H9 (cell line): ENCODE measurements at regions not wholly inside any gene's neighbourhood (a gene's known extent, or its start where the extent isn't known, plus 50 kb on each side); places are given as distances from the start of the nearest gene placed in this dataset.

Experiments
- DNase-seq: peaks from one replicate; pipeline ENCODE4 v3.0.0-alpha.2; 2017
- H2AFZ ChIP-seq: one replicate; pipeline ENCODE4 v1.6.1; 2013; ENCODE audit warnings: mild to moderate bottlenecking, low read length, control low read depth, moderate library complexity
- H2AK5ac ChIP-seq: 2 replicates; pipeline ENCODE4 v1.6.1; 2013; ENCODE audit warnings: low read length, control low read depth, mixed read lengths; ENCODE audit not compliant: insufficient read length
- H2BK120ac ChIP-seq: one replicate; pipeline ENCODE4 v1.6.1; 2013; ENCODE audit warnings: low read depth, mild to moderate bottlenecking, low read length, control low read depth, inconsistent platforms; ENCODE audit not compliant: poor library complexity, severe bottlenecking
- H2BK12ac ChIP-seq: 2 replicates; pipeline ENCODE4 v1.6.1; 2013; ENCODE audit warnings: low read length, control low read depth, mixed read lengths, low read depth; ENCODE audit not compliant: insufficient read length
- H2BK15ac ChIP-seq: 2 replicates; pipeline ENCODE4 v1.6.1; 2013; ENCODE audit warnings: low read depth, low read length, control low read depth
- H2BK20ac ChIP-seq: one replicate; pipeline ENCODE4 v1.6.1; 2013; ENCODE audit warnings: low read depth, mild to moderate bottlenecking, low read length, control low read depth, inconsistent platforms; ENCODE audit not compliant: poor library complexity, severe bottlenecking
- H2BK5ac ChIP-seq: 2 replicates; pipeline ENCODE4 v1.6.1; 2013; ENCODE audit warnings: low read length, control low read depth, mixed read lengths; ENCODE audit not compliant: insufficient read length
- H3K14ac ChIP-seq: 2 replicates; pipeline ENCODE4 v1.6.1; 2013; ENCODE audit warnings: low read length, control low read depth; ENCODE audit not compliant: insufficient read depth
- H3K18ac ChIP-seq: 2 replicates; pipeline ENCODE4 v1.6.1; 2013; ENCODE audit warnings: low read depth, mild to moderate bottlenecking, mixed read lengths, low read length, control low read depth; ENCODE audit not compliant: insufficient read length
- H3K23ac ChIP-seq: 2 replicates; pipeline ENCODE4 v1.6.1; 2013; ENCODE audit warnings: low read length, control low read depth, mixed read lengths, low read depth; ENCODE audit not compliant: insufficient read length
- H3K23me2 ChIP-seq: 2 replicates; pipeline ENCODE4 v1.6.1; 2013; ENCODE audit warnings: low read depth, mild to moderate bottlenecking, mixed read lengths, low read length, control low read depth; ENCODE audit not compliant: insufficient read length, poor library complexity, severe bottlenecking
- H3K27ac ChIP-seq: 2 replicates; pipeline ENCODE4 v1.5.1; 2013; ENCODE audit warnings: low read length, control low read depth, mixed read lengths, low read depth; ENCODE audit not compliant: insufficient read length
- H3K27me3 ChIP-seq: 2 replicates; pipeline ENCODE4 v1.6.1; 2013; ENCODE audit warnings: low read length, control low read depth, inconsistent platforms; ENCODE audit not compliant: insufficient read depth
- H3K4ac ChIP-seq: 2 replicates; pipeline ENCODE4 v1.6.1; 2013; ENCODE audit warnings: low read depth, mild to moderate bottlenecking, control low read depth, inconsistent platforms, low read length, moderate library complexity
- H3K4me1 ChIP-seq: 2 replicates; pipeline ENCODE4 v1.6.1; 2013; ENCODE audit warnings: low read length, control low read depth, inconsistent platforms; ENCODE audit not compliant: insufficient read depth
- H3K4me2 ChIP-seq: 2 replicates; pipeline ENCODE4 v1.6.1; 2013; ENCODE audit warnings: low read length, control low read depth, mixed read lengths; ENCODE audit not compliant: insufficient read length, insufficient read depth
- H3K56ac ChIP-seq: 2 replicates; pipeline ENCODE4 v1.6.1; 2013; ENCODE audit warnings: low read depth, mild to moderate bottlenecking, mixed read lengths, low read length, control low read depth; ENCODE audit not compliant: insufficient read length
- H3K79me1 ChIP-seq: 2 replicates; pipeline ENCODE4 v1.6.1; 2013; ENCODE audit warnings: low read depth, mild to moderate bottlenecking, moderate library complexity, low read length, control low read depth, inconsistent platforms; ENCODE audit not compliant: insufficient read depth, poor library complexity, severe bottlenecking
- H3K79me2 ChIP-seq: 2 replicates; pipeline ENCODE4 v1.6.1; 2013; ENCODE audit warnings: low read length, control low read depth, inconsistent platforms; ENCODE audit not compliant: insufficient read depth
- H3K9ac ChIP-seq: 2 replicates; pipeline ENCODE4 v1.6.1; 2013; ENCODE audit warnings: low read length, control low read depth, mixed read lengths; ENCODE audit not compliant: insufficient read length; ENCODE audit errors: extremely low read depth
- H3K9me3 ChIP-seq: one replicate; pipeline ENCODE4 v1.6.1; 2013; ENCODE audit warnings: low read depth, low read length, inconsistent platforms; ENCODE audit not compliant: control insufficient read depth
- H3T11ph ChIP-seq: one replicate; pipeline ENCODE4 v1.6.1; 2013; ENCODE audit warnings: mild to moderate bottlenecking, low read length, control low read depth, inconsistent platforms
- H4K20me1 ChIP-seq: one replicate; pipeline ENCODE4 v1.6.1; 2013; ENCODE audit not compliant: control insufficient read depth, insufficient read length, insufficient read depth
- H4K5ac ChIP-seq: 2 replicates; pipeline ENCODE4 v1.6.1; 2013; ENCODE audit warnings: low read depth, mild to moderate bottlenecking, mixed read lengths, low read length, control low read depth; ENCODE audit not compliant: insufficient read length
- H4K8ac ChIP-seq: replicated peaks from 2 replicates; pipeline ENCODE4 v1.6.1; 2013; ENCODE audit warnings: low read length, control low read depth, mixed read lengths, low read depth; ENCODE audit not compliant: insufficient read length
- H4K91ac ChIP-seq: 2 replicates; pipeline ENCODE4 v1.6.1; 2013; ENCODE audit warnings: low read depth, mild to moderate bottlenecking, moderate library complexity, mixed read lengths, low read length, control low read depth; ENCODE audit not compliant: insufficient read length
- H3K27ac Mint-ChIP-seq, 3 experiments: 2 replicates in 2 of 3; 3 replicates in 1 of 3; pipeline ENCODE4 v1.8.0; 2020 to 2021; ENCODE audit warnings: mixed read lengths in 3 of 3, mild to moderate bottlenecking in 1 of 3, moderate library complexity in 1 of 3
- H3K27me3 Mint-ChIP-seq: 2 replicates; pipeline ENCODE4 v1.8.0; 2021; ENCODE audit warnings: low read depth, mild to moderate bottlenecking, moderate library complexity, mixed read lengths
- H3K36me3 Mint-ChIP-seq, 3 experiments: 2 replicates in 2 of 3; 3 replicates in 1 of 3; pipeline ENCODE4 v1.8.0; 2020 to 2021; ENCODE audit warnings: low read depth in 3 of 3, mixed read lengths in 3 of 3; ENCODE audit not compliant: insufficient read depth in 1 of 3
- H3K4me1 Mint-ChIP-seq, 2 experiments: 2 replicates each; pipeline ENCODE4 v1.8.0; 2020; ENCODE audit warnings: mixed read lengths in 2 of 2
- H3K4me3 Mint-ChIP-seq, 2 experiments: 2 replicates in 1 of 2; 3 replicates in 1 of 2; pipeline ENCODE4 v1.8.0; 2020 to 2021; ENCODE audit warnings: mild to moderate bottlenecking in 2 of 2, mixed read lengths in 2 of 2, moderate library complexity in 1 of 2
- H3K9me3 Mint-ChIP-seq, 2 experiments: 2 replicates in 1 of 2; 3 replicates in 1 of 2; pipeline ENCODE4 v1.8.0; 2020; ENCODE audit warnings: mild to moderate bottlenecking in 2 of 2, mixed read lengths in 2 of 2, moderate library complexity in 1 of 2
- CTCF ChIP-seq: fragments of 200-600 bp; sonication (generic); conservative IDR thresholded peaks from 3 replicates; pipeline ENCODE4 v1.8.0; 2021; ENCODE audit warnings: antibody characterized with exemption, mild to moderate bottlenecking
- WGBS: extraction: QIAGEN DNeasy Blood & Tissue Kit; methylation state at CpG from one replicate; pipeline ENCODE4 v1.1.7; 2013; ENCODE audit warnings: missing lambda C conversion rate, low lambda C conversion rate, mixed read lengths; ENCODE audit not compliant: insufficient read length; ENCODE audit errors: extremely low coverage; 5-methylcytosine and 5-hydroxymethylcytosine counted together

DNA sequence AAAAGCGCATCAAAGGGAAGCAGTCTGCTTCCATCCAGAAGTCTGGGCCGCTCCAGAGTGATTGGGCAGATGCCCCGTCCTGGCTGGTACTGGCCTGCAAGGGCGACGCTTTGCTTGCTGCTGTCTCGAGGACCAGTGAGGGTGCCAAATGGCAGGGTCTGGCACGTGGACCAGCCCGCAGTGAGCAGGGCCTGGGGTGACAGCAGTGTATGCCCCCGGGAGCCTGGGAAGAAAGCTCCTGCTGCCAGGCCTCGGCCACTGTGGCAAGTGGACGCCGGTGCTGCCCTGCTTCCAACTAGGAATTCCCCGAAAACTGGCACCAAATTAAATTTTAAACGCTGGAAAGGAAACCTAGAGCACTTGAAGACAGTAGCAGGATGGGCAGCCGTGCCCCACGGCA is 357.0 kb upstream of the MKI67 start:
- no peak overlapping the region for H3K9ac ChIP-seq

More for the DNA sequence above, 357.0 kb upstream of the MKI67 start:
- H3K18ac ChIP-seq = no peak overlapping the region
- no peak overlapping the region for H2BK5ac ChIP-seq
- H4K91ac ChIP-seq = no peak overlapping the region
- Mint-ChIP-seq H3K36me3 (no peaks in the 10 kb centered on the region; a peak in 2 of 7 replicates), H3K9me3 (peaks cover 0 to 7% of the 10 kb centered on the region in 2 experiments; a peak in 3 of 5 replicates), H3K27me3 (no peaks in the 10 kb centered on the region; the same call in 1 of the 2 replicates), H3K27ac (no peak overlapping the region), H3K4me3 (no peak overlapping the region), H3K4me1 (peaks cover 14 to 20% of the 10 kb centered on the region in 2 experiments)
- H3K14ac ChIP-seq = peak overlapping the region; percentile 63; the same call in 1 of the 2 replicates
- H3K79me2 ChIP-seq = no peaks in the 10 kb centered on the region
- H3K23ac ChIP-seq = no peak overlapping the region
- no peak overlapping the region for H2BK15ac ChIP-seq
- H3K4me1 ChIP-seq = no peaks in the 10 kb centered on the region
- H2AFZ ChIP-seq = no peak overlapping the region
- H3T11ph ChIP-seq = no peak overlapping the region
- H2AK5ac ChIP-seq = no peak overlapping the region
- TF ChIP-seq CTCF = no peak
- H3K27ac ChIP-seq = no peak overlapping the region
- no CpG with 5 or more reads among the region's 16 CpGs for WGBS
- no peak overlapping the region for H3K56ac ChIP-seq
- no peaks in the 10 kb centered on the region for H3K23me2 ChIP-seq
- H3K4me2 ChIP-seq = no peak overlapping the region
- no peaks in the 10 kb centered on the region for H4K20me1 ChIP-seq
- no peak overlapping the region for H4K8ac ChIP-seq
- H3K27me3 ChIP-seq = no peaks in the 10 kb centered on the region
- H2BK20ac ChIP-seq = no peak overlapping the region
- no peak overlapping the region for H4K5ac ChIP-seq
- no peak overlapping the region for H2BK12ac ChIP-seq
- H2BK120ac ChIP-seq = no peak overlapping the region
- no peak overlapping the region for H3K4ac ChIP-seq
- H3K9me3 ChIP-seq = no peaks in the 10 kb centered on the region
- no peaks in the 10 kb centered on the region for H3K79me1 ChIP-seq
- DNase-seq = no peak
